Stimulated activated naive CD8-positive, alpha-beta T cell treated with anti-CD3 and anti-CD28 coated beads, Interleukin-15, amount 100 ng/mL, for 72 hours (primary cell): ENCODE measurements at regions not wholly inside any gene's neighbourhood (a gene's known extent, or its start where the extent isn't known, plus 50 kb on each side); places are given as distances from the start of the nearest gene placed in this dataset.

Source experiments
- ATAC-seq: fragments of 150-1000 bp; cut with Tn5 transposase; 2 replicates; pipeline ENCODE4 v1.10.0; 2021; ENCODE audit warnings: mild to moderate bottlenecking, moderate library complexity
- DNase-seq, 2 donors: peaks; one replicate each; pipeline ENCODE4 v3.0.0; 2021 to 2022
- H3K27ac Mint-ChIP-seq, 2 donors: one replicate each; pipeline ENCODE4 v1.8.0; 2022; ENCODE audit warnings: mild to moderate bottlenecking in 2 of 2, mixed read lengths in 2 of 2, moderate library complexity in 2 of 2
- H3K27me3 Mint-ChIP-seq: one replicate; pipeline ENCODE4 v1.8.0; 2022; ENCODE audit warnings: mixed read lengths
- H3K4me1 Mint-ChIP-seq: one replicate; pipeline ENCODE4 v1.8.0; 2022; ENCODE audit warnings: mild to moderate bottlenecking, mixed read lengths
- H3K4me3 Mint-ChIP-seq, 2 donors: one replicate each; pipeline ENCODE4 v1.8.0; 2022; ENCODE audit warnings: mild to moderate bottlenecking in 2 of 2, mixed read lengths in 2 of 2, moderate library complexity in 1 of 2
- H3K9me3 Mint-ChIP-seq, 2 donors: one replicate each; pipeline ENCODE4 v1.8.0; 2022; ENCODE audit warnings: mixed read lengths in 2 of 2

GRCh38 chr2:9703085-9703678, 72.4 kb upstream of the YWHAQ start:
- peaks cover 33% of the 10 kb centered on the region for H3K4me1 Mint-ChIP-seq
- H3K9me3 Mint-ChIP-seq: no peaks in the 10 kb centered on the region
- no peak overlapping the region for H3K27ac Mint-ChIP-seq
- peak overlapping the region in 1 of 2 donors; percentile 25 for H3K4me3 Mint-ChIP-seq
- ATAC-seq: peak; percentile 98
- peaks cover 7% of the 10 kb centered on the region for H3K27me3 Mint-ChIP-seq
- DNase-seq: peak; percentile 68 to 84

DNA sequence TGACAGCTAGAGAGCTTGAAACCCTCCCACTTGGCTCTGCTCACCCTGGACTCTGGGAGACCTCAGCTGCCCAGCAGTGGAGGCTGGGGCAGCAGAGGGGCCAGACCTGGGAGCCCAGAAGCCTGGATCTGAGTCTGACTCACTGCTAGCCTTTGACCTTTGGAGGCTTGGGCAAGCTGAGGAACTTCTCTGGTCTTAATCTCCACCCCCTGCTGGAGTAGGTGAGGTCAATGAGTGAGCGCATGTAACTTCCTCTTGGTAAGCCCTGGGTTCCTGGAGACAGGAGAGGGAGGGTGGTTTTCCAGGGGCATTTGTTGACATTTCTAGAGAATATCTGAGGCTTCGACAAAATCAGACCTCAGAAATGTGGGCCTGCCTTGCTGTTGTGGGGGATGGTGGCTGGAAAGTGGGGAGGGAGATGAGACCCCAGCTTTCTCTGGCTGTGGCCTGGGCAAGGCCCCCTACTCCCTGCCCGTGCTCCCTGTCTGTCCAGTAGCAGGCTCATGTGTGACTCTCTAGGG, 73.0 kb upstream of the YWHAQ start:
- Mint-ChIP-seq H3K9me3 (no peaks in the 10 kb centered on the region), H3K27me3 (peaks cover 7% of the 10 kb centered on the region), H3K4me3 (no peak overlapping the region), H3K4me1 (peaks cover 33% of the 10 kb centered on the region), H3K27ac (no peak overlapping the region)
- ATAC-seq (peak; percentile 35), DNase-seq (peak in 1 of 2 donors; percentile 7)

DNA sequence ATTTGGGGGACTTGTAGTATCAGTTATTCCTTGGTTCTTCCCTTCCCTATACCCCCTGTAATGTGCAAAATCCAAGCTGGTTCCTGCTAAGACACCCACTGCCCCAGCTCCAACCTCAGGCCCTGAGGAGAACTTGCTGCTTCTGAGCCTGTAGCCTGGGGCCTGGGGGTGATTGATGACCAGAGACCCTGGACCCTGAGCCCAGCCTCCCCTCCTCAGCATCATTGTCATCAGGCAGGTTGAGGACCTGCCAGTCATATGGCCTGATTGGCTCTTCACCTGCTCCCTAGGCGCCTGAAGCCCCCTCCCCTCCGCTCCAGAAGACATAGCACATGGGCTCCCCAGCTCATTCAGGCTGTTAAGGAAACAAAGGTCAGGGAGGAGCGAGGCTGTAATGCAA, 73.8 kb upstream of the YWHAQ start:
- DNase-seq (no peak), ATAC-seq (no peak)
- Mint-ChIP-seq H3K27me3 (peaks cover 7% of the 10 kb centered on the region), H3K4me1 (peaks cover 34% of the 10 kb centered on the region), H3K27ac (no peak overlapping the region), H3K9me3 (peaks cover 0 to 4% of the 10 kb centered on the region in 2 donors), H3K4me3 (peak overlapping the region in 1 of 2 donors; percentile 32)

GRCh38 chr2:9705196-9705595, 74.4 kb upstream of the YWHAQ start:
- Mint-ChIP-seq H3K4me3 (no peak overlapping the region), H3K27me3 (peaks cover 7% of the 10 kb centered on the region), H3K9me3 (peaks cover 0 to 7% of the 10 kb centered on the region in 2 donors), H3K4me1 (peaks cover 33% of the 10 kb centered on the region), H3K27ac (no peak overlapping the region)
- ATAC-seq (no peak), DNase-seq (no peak)

- peaks cover 0 to 7% of the 10 kb centered on the region in 2 donors for H3K9me3 Mint-ChIP-seq
- no peak overlapping the region for H3K4me3 Mint-ChIP-seq
- H3K27ac Mint-ChIP-seq: no peak overlapping the region
- DNase-seq (no peak), ATAC-seq (no peak)
- peaks cover 38% of the 10 kb centered on the region for H3K4me1 Mint-ChIP-seq
- H3K27me3 Mint-ChIP-seq: peaks cover 7% of the 10 kb centered on the region
These were observed 76.2 kb upstream of the YWHAQ start for GRCh38 chr2:9707008-9707407.

- peak overlapping the region in 1 of 2 donors; percentile 55 for H3K27ac Mint-ChIP-seq
- H3K9me3 Mint-ChIP-seq: peaks cover 0 to 7% of the 10 kb centered on the region in 2 donors
- H3K27me3 Mint-ChIP-seq: peaks cover 2% of the 10 kb centered on the region
- ATAC-seq (no peak), DNase-seq (no peak)
- no peak overlapping the region for H3K4me3 Mint-ChIP-seq
- H3K4me1 Mint-ChIP-seq: peaks cover 37% of the 10 kb centered on the region
These were observed 76.9 kb upstream of the YWHAQ start for GRCh38 chr2:9707611-9708160.

GRCh38 chr2:9708683-9709538, 78.1 kb upstream of the YWHAQ start:
- no peak overlapping the region for H3K4me3 Mint-ChIP-seq
- peaks cover 0 to 7% of the 10 kb centered on the region in 2 donors for H3K9me3 Mint-ChIP-seq
- DNase-seq (no peak), ATAC-seq (peak; percentile 64)
- no peaks in the 10 kb centered on the region for H3K27me3 Mint-ChIP-seq
- peak overlapping the region; percentile 19 to 69 for H3K27ac Mint-ChIP-seq
- H3K4me1 Mint-ChIP-seq: peaks cover 24% of the 10 kb centered on the region

- no peaks in the 10 kb centered on the region for H3K27me3 Mint-ChIP-seq
- H3K27ac Mint-ChIP-seq: no peak overlapping the region
- no peak for ATAC-seq
- no peak for DNase-seq
- H3K4me1 Mint-ChIP-seq: peaks cover 19% of the 10 kb centered on the region
- H3K4me3 Mint-ChIP-seq: no peak overlapping the region
- peaks cover 0 to 7% of the 10 kb centered on the region in 2 donors for H3K9me3 Mint-ChIP-seq
These were observed 78.9 kb upstream of the YWHAQ start for GRCh38 chr2:9709539-9710285.

DNA sequence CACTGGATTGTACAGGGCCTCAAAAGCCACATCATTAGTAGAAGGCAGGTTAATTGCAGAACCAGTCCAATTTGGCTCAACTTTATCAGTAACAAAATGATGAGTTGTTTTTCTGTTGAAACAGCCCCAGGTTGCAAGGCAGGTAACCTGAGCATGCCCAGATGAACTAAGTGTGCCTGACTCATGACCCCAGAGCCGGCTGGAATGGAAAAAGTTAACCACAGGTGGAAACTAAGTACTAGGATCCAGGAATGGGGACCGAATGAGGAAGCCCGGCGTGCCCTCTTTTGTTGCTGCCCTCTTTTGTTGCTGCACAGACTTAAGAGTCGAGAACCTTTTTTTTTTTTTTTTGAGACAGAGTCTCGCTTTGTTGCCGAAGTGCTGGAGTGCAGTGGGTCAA, 79.5 kb upstream of the YWHAQ start:
- Mint-ChIP-seq H3K4me1 (peaks cover 18% of the 10 kb centered on the region), H3K4me3 (no peak overlapping the region), H3K9me3 (peaks cover 0 to 7% of the 10 kb centered on the region in 2 donors), H3K27me3 (no peaks in the 10 kb centered on the region), H3K27ac (no peak overlapping the region)
- ATAC-seq (no peak), DNase-seq (no peak)

- no peak overlapping the region for H3K4me3 Mint-ChIP-seq
- no peak overlapping the region for H3K27ac Mint-ChIP-seq
- H3K4me1 Mint-ChIP-seq: peaks cover 18% of the 10 kb centered on the region
- peaks cover 0 to 7% of the 10 kb centered on the region in 2 donors for H3K9me3 Mint-ChIP-seq
- H3K27me3 Mint-ChIP-seq: no peaks in the 10 kb centered on the region
- ATAC-seq: no peak
- no peak for DNase-seq
These were observed 81.5 kb upstream of the YWHAQ start for GRCh38 chr2:9712263-9712662.

GRCh38 chr2:9714630-9715214, 83.9 kb upstream of the YWHAQ start:
- no peak for ATAC-seq
- Mint-ChIP-seq H3K4me3 (no peak overlapping the region), H3K9me3 (peaks cover 0 to 1% of the 10 kb centered on the region in 2 donors), H3K27me3 (no peaks in the 10 kb centered on the region), H3K4me1 (peaks cover 7% of the 10 kb centered on the region), H3K27ac (no peak overlapping the region)
- DNase-seq: no peak

- DNase-seq (no peak), ATAC-seq (no peak)
- Mint-ChIP-seq H3K27me3 (no peaks in the 10 kb centered on the region), H3K4me3 (no peak overlapping the region), H3K4me1 (peaks cover 7% of the 10 kb centered on the region), H3K9me3 (no peaks in the 10 kb centered on the region), H3K27ac (no peak overlapping the region)
These were observed 84.4 kb upstream of the YWHAQ start for GRCh38 chr2:9715238-9715637.

DNA sequence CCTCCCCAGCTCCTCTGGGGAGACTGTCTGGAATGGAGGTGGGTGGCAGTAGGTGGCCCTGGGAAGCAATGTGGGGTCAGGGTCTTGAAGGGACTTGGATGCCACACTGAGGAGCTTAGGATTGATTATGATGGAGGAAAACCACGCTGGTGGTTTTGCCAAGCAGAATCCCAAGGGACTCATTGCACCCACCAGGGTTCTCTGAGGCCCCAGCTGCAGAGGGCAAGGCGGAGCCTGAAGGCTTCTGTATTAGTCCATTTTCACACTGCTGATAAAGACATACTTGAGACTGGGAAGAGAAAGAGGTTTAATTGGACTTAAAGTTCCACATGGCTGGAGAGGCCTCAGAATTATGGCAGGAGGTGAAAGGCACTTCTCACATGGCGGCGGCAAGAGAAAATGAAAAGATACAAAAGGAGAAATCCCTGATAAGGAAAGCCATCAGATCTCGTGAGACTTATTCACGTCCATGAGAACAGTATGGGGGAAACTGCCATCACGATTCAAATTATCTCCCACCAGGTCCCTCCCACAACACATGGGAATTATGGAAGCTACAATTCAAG, 87.2 kb upstream of the YWHAQ start:
- no peaks in the 10 kb centered on the region for H3K27me3 Mint-ChIP-seq
- H3K4me3 Mint-ChIP-seq: no peak overlapping the region
- DNase-seq (no peak), ATAC-seq (no peak)
- no peaks in the 10 kb centered on the region for H3K4me1 Mint-ChIP-seq
- H3K27ac Mint-ChIP-seq: no peak overlapping the region
- H3K9me3 Mint-ChIP-seq: no peaks in the 10 kb centered on the region

GRCh38 chr2:9720352-9721093, 89.7 kb upstream of the YWHAQ start:
- H3K4me3 Mint-ChIP-seq: no peak overlapping the region
- no peak for ATAC-seq
- no peak overlapping the region for H3K27ac Mint-ChIP-seq
- DNase-seq: no peak
- no peaks in the 10 kb centered on the region for H3K27me3 Mint-ChIP-seq
- H3K4me1 Mint-ChIP-seq: no peaks in the 10 kb centered on the region
- no peaks in the 10 kb centered on the region for H3K9me3 Mint-ChIP-seq
